Stimulated activated CD8-positive, alpha-beta memory T cell treated with anti-CD3 and anti-CD28 coated beads, Interleukin-4, amount 100 ng/mL, for 24 hours (primary cell): ENCODE measurements at regions not wholly inside any gene's neighbourhood (a gene's known extent, or its start where the extent isn't known, plus 50 kb on each side); places are given as distances from the start of the nearest gene placed in this dataset.

Source experiments
- DNase-seq: peaks from one replicate; pipeline ENCODE4 v3.0.0-alpha.2; 2020; ENCODE audit warnings: low read depth

DNA sequence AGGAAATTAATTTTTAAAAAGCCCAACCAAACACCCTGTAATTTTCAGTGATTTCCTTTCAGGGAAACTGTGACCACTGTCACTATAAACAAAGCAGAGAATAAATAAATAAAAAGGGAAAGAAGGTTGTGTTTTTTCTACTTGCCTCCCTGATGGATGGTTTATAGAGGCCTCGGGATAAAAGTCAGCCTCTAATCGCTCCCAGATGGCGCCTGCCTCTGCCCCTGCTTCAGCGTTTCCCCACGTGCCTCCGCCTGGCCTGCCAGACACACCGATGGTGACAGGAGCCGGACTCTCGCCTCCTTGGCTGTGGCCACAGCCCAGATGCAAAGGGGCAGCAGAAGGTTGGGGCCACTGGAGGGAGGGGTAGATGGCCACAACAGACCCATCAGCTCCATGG is 327.7 kb downstream of the CDC5L start:
- no peak for DNase-seq

DNA sequence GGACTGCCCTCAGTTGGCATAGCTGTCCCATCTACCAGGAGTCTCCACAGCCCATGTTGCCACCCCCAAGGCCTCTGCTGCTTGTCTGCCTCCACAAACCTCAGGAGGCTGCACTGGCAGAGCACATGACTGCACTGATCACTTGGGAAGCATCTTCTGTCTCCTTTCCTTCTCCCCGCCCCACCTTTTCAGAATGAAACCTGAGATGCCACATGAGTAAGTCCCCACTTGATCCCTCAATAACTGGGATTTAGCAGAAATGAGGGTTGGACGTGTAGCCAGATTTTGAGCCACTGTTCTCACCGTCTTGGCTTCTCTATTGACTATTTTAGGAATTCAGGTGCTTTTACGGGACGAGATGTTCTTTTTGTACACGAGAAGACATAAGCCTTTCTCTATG is 328.4 kb downstream of the CDC5L start:
- DNase-seq: no peak

DNA sequence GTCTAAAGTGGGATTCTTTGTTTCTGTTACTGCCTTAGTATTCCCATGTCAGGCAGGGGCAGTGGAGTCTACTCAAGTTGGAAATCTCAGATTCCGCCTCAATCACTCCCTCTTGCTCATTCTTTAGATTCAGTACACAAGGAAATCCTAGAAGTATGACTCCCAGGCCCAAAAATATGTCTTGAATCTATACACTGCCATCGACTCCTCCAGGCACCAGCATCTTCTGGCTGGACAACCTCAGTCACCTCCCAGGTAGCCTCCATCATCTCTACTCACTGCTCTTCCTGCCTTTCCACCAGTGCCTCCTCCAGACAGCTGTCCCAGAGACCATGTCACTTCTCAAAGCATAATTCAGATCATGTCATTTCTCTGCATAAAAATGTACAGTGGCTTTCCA is 329.9 kb downstream of the CDC5L start:
- DNase-seq: no peak

DNA sequence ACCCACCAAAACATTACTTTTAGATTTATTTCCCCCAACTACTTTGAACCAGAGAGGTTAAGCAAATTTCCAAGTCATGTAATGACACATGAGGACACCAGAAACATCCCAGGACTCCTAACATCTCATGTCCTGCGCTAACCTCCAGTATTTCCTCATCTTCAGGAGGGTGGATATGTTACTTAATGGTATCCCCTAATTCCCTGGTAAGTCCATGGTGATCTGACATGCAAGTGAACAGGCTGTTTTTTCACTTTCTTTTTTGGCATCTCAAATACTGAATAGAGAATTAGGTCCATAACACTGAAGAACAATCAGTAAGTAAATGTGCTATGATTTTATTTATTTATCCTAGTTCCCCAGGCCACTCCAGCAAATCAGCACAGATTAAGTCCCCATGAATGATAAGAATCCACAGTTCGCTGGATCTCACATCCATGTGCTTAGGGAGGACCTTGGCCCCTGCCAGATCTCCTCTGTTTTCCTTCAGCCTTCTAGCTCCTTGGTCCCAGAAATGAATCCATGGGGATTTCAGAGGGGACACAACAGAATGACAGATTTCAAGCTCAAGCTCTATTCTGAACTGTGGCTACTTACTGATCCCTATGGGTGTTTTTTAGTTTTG is 334.6 kb downstream of the CDC5L start:
- no peak for DNase-seq

DNA sequence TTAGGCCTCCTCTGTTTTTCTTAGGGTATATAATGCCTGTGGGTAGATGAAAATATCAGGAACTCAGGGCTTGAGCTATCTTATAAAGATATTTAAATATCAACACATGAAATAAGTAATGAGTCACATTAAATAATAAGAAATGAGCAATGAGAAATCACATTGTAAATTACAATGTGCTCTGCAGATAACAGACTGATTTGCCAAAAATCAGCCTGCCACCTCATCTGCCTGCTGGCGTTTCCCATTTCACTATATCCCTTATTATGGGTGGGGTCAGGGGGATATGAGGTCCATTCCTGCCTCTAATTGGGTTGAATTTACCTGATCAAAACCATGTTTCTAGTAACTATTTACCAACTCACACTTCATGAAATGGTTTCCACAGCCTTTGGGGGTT is 335.2 kb downstream of the CDC5L start:
- no peak for DNase-seq

DNA sequence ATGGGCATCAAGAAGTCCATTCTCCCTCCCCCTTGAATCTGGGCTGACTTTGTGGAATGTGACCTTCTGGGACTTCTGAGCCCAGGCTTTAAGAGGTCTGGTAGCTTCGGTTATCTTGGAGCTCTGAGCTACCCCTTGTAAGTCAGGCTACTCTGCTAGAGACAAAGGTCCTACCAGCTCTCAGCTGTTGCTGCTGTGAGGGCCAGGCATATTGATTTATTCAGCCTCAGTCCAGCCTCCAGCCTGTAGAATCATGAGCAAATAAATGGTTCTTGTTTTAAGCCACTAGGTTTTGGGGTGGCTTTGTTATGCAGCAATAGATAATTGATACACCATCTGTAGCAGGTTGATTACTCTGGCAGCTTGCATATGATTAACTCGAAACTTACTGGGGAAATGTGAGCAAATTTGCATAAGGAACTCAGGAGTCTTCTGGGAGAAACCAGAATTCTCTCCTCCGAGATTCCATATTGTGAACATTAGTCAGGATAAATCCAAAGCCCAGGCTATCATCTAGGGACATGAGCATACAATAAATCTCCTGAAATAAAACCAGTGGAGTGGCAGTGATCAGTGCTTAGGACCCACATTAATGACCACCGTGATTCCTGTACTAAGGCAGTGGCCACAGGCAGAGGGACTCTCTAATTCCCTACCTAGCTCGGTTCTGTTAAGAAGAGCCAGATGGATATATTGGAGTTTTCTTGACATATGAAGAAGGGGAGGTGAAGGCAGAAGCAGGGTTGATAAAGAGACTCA is 336.1 kb downstream of the CDC5L start:
- DNase-seq: no peak

DNA sequence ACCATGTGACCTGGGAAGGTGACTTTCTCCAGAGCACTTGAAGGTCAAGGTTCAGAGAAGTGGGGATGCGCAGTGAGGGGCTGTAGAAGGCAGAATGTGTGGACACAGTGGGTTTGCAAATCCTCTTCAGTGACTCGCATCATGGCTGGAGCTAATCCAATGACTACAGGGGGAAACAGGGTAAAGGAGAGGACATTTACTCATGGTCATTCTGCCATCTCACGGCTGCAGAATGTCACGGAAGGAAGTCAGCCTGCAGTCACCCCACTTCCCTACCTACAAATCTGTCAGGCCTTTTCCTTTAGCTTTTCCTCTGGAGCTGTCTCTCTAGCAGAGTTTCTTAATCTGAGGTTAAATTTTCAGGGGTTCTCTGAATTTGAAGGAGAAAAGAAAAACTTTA is 337.6 kb downstream of the CDC5L start:
- no peak for DNase-seq

DNA sequence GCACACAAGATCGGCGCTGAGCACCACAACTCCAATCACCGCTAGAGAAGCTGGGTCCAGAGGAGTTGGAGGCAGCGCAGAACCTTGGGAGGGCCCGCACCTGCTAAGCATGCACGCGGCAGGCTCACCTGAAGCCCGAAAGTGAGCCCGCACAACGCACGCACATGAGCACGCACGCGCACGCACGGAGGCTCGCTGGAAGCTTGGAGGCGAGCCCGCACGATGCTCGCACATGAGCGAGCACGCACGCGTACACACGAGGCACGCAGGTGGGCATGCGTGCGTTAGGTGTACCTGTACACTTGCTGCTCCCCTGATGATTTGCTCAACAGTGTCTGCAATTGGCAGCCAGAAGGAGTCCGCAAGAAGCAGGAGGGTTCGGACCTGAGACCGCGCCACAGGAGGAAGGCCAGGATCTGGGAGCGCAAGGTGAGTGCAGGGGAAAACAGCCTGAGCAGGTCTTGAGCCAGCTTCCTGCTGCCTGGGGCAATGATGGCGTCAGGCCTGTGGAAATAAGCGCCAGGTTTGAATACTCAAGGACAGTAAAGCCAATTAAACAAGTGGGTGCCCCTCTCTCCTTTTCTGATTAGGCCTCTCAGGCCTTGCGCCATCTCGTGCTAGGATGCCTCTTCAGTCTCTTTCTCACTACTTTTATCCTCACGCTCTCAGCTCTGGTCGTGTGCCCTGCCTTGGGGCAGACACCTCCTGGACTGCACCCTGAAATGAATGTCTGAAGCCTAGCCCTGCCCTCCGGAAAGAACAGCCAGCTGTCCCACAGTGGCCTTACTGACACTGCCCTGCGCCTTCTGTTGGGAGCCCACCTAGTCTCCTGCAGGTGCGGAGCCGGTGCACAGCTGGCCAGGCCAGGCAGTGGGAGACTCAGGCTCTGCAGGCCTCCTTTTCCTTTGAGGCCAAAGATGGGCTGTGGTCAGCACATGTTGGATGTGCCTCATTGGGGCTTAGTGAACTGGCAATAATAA is 340.4 kb downstream of the CDC5L start:
- DNase-seq: no peak

DNA sequence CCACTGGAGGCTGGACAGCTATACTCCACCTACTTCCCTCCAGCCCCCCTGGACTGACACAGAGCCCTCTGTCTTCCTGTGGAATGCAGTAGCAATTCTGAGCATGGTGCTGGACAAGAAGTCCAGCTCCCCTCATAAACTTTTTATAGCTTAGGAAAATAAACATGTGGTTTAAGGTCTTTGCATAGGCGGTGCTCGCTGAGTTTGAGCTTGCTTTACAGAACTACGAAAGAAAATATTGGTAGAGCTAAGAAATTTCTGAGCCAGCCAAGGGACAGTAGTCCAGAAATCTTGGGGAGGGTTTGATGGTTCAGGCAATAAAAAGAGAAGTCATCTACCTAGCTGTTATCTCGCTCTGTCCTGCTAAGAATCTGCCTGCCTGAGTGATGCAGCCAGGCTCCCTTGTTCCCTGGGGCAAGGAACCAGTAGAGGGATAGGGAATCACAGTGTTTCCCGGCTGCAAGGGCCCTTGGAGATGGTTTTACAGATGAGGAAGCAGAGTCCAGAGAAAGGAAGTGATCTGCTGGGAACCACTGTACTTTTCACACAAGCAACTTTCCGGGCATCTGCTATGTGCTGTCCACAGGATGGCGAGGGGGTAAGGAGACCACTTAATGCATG is 343.4 kb downstream of the CDC5L start:
- no peak for DNase-seq

DNA sequence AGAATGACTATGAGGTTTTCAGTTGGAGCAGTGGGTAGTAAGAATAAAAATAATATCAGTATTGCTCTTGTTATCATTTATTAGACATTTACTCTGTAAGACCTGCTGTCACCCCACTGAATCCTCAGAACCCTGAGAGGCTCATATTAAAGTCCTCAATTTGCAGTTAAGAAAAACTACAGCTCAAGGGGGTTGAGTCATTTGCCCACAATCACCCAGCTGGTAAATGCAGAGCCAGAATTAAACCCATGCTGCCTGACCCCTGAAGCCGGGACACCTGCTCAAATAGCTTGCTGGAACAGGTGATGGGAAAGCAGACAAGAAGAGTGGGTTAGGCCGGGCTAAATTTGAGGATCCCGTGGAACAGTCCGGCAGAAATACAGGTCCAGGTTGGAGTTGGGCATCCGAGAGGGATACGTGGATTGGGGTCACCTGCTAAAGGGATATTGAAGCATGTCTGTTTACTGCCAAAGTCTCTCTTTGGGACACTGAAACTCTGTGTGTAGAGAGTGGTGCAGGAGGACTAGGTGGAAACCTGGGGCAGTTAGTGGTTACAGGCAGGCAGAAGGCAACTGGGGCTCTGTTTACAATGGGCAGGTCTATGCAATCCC is 344.1 kb downstream of the CDC5L start:
- DNase-seq: no peak

DNA sequence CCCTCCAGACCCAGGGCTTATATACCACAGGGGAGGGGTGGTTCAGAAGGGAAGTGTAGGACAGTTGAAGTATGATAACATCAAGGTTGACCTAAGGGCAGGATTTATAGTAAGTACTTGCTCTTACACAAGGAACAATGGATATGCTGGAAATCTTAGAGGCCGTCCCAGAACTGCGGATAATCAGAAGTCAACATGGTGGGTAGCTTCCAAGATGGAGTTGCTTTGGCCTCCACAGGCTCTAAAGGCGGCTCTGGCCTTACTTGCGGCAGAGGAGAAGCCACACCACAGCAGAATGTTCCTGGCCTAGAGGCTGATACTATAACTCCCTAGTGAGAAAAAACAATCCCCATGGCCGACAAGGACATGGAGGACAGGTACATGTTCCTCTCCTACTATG is 344.7 kb downstream of the CDC5L start:
- no peak for DNase-seq

DNA sequence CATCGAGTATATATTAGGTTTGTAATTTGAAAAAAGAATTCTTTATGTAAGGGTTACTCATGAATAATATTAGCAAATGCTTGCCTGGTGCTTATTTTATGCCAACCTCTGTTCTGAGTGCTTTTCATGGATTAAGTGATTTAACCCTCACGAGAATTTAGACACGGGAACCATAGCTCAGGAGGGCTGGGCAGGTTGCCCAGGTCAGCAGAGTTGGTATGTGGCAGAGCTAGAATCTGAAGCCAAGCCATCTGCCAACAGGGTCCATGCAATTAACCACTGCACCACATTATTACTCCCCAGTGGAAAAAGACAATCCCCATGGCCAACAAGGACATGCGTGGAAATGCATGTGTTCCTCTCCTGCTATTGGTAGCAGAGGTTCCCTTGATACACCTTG is 345.6 kb downstream of the CDC5L start:
- no peak for DNase-seq

DNA sequence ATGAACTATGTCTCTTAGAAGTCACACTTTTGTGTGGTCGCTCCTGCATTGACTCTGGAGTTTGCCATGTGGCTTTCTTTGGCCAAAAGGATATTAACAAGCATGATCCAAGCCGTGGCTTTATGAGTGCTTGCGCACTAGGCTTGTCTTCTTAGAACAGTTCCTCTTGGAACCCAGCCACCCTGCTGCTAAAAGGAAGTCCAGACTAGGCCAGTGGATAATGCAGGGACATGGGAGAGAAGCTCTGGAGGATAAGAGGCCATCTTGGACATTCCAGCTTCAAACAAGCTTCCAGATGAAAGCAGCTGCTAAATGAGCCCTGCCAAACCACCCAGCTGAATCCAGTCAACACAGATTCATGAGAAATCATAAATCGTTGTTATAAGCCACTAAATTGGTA is 346.4 kb downstream of the CDC5L start:
- no peak for DNase-seq

DNA sequence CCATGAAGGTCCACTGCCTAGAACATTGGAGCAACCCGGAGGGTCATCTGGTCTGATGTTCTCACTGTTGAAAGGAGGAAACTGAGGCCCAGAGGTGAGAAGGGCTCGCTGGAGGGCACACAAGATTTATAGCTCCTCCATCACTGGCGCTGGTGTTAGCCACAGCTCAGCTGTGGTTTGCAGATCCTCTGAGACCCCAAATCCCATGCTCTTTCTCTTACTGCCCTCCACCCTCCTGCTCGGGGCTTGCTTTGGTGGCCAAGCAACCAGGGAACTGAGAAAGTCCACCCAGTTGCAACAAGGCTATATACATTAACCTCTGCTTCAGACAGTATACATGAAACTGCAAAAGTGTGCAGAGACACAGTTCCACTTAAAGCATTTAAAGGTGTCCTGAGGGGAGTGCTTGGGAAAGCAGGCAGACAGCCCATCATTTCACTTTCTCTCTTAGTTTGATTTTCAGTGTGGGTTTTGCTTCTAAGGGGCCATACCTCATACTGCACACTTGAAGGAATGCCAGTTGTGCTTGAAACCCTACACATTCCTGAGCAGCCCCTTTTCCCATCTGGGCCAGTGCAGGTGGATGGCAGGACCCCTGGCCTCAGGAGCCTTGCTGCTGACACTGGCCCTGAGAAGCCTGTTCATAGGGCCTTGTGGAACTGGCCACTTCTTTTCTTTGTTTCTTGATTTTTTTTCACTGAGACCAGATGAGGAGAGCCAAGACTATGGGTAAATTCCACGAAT is 347.6 kb downstream of the CDC5L start:
- DNase-seq: no peak

DNA sequence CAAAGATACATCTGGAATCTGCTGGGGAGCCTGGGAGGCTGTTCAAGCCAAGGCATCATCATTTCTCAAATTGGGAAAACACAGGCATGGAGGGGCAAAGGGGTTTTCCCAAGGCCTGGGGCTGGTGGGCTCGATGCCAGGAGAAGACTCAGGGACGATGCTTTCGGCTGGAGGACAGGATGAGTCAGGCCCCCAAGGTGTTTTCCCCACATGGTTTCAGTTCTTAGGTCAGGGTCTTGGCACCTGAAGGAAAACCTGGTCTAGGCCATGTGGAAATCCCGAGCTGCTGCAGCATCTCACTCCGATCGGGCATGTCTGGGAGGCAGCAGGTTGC is 348.1 kb downstream of the CDC5L start:
- DNase-seq: peak; percentile 7

DNA sequence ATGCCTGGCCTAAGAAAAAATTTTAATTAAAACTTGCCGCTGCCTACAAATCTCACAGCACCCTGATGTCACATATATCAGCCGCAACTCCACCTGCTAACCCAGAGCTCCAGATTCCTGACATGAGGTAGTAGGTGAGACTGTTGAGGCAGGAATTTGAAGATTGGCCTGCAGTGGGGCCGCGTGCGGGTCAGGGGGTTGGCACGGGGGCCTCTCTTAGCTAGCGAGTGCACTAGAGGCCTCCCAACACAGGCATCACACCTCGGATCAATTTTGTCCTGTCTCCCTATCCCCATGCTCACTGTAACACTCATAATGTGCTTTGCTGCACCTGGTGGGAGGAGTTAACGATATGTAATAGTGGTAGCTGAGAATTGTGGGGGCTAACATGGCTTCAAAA is 349.8 kb downstream of the CDC5L start:
- DNase-seq: no peak

DNA sequence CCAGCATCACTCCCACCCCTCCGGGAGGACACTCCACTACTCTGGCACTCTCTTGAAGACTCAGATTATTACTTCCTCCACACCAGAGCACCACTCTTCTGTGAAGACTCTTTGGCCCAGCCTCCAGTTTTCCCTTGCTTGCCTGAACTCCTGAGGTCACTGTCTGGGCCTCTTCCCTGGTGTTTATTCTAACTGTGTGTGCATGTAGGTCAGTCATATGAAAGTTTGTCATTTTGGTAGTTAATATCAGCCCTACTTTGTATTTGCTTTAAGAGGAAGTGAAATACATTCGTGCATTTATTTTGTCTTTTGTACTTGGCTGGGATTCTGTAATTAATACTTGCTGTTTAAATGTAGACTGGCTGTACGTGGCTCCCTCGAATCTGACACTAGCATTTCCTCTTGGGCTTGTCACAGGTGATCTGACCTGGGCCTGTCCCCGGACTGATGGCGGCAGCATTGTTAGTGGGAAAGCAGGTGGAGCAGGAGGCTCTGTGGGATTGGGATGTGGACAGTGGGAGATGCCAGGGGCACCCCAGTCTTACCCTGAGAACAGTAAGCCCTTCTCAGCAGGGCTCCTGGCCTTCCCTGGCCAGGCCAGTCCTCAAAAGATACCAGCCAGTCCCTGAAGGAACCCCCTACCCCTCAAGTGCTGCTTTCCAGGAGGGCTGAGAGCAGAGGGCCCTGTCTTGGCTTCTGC is 350.5 kb downstream of the CDC5L start:
- DNase-seq: no peak

DNA sequence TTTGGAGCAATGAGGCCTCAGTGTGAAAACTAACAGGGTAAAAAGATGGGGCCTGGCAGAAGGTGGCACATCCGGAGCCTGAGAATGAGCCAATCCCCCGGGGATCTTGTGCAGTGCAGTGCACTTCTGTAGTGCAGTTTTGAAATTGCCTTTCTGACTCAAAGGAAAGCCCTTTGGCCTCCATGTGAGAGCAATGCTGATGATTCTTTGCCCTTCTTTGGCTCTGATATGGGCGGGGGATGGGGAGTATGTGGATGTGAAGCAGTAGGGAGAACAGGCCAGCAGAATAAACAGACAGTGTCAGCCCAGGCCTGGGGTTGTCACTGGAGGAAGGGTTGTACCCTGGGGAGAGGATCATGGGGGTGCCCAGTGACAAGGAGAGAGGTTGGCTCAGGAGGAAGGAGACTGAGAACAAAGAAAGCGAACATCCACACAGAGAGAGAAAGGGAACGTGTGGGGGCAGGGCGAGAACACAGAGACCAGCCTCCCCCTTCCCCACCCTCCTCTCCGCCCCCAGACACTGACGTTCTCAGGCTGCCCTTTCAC is 351.2 kb downstream of the CDC5L start:
- DNase-seq: no peak

DNA sequence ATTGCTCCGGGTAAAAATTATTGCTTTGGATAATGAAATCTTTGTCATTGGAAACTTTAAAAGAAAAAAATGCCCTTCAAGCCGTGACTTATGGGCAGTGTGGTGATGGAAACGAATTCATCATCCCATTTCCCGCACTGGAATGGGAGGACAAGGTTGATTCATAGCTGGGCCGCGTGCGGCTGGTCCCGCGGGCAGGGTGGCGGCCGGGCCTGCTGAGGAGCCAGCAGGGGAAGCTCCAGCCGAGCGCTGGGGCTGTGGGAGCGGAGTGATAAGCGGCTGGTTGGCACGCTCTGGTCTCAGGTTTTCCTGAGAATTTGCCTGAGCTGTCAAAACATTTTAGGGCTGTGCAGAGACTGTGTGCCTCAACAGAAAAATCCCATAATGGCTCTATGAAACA is 351.7 kb downstream of the CDC5L start:
- DNase-seq: no peak

DNA sequence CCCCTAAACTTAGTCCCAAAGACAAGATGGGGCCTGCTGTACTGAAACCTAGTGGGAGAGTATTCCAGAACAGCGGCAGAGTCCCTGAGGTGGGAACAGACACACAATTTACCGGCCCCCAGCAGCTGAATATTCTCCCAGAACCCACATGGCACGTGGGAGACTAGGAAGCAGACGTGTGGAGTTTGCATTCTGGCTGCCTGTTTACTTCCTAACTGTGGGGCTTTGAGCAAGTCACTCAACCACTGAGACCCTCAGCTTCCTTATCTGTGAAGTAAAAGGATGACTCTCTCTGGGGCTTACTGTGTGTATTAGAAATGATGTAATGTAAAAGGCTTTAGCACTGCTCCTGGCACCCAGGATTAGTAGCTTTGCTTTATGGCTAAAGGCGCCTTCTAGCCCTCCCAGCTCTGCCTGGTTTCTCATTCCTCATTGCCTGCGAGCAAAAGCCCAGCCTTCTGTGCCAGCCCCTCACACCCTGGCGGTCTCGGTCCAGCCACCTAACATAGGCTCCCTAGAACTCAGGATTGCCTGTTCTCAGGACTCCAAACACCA is 353.1 kb downstream of the CDC5L start:
- DNase-seq: no peak
